ENCODE measurements at regions not wholly inside any gene's neighbourhood (a gene's known extent, or its start where the extent isn't known, plus 50 kb on each side); places are given as distances from the start of the nearest gene placed in this dataset.
A peak's percentile ranks its signal among the peaks of the same experiment; 100 is the strongest.

- H3K4me3 ChIP-seq: no peak overlapping the region
- peak overlapping the region in 2 of 4 donors; percentile 24 to 50 for H3K27ac ChIP-seq
- H3K27me3 ChIP-seq: no peaks in the 10 kb centered on the region
- H3K9me3 ChIP-seq: no peaks in the 10 kb centered on the region
- no peaks in the 10 kb centered on the region for H3K36me3 ChIP-seq
- peaks cover 0 to 31% (median 8%) of the 10 kb centered on the region in 4 donors for H3K4me1 ChIP-seq
- ATAC-seq (ENCODE audit: low FRiP score in 2 of 2) (peak; percentile 16 to 20), DNase-seq (peak in 1 of 2 donors; percentile 80)
- WGBS, 2 donors: 68 to 87% methylated on average over 20 to 29 of the region's 29 CpGs
- TF ChIP-seq POLR2A (IDR thresholded peaks at IDR 0.05): no peak
- TF ChIP-seq EP300 (IDR thresholded peaks at IDR 0.05): no peak
- no peak for TF ChIP-seq POLR2AphosphoS5 (IDR thresholded peaks at IDR 0.05)
- no peak for TF ChIP-seq CTCF (IDR thresholded peaks at IDR 0.05)
Observed at GRCh38 chr14:65287264-65288131, 125.0 kb upstream of the FUT8 start.

- Histone ChIP-seq H3K9me3 (no peaks in the 10 kb centered on the region), H3K4me3 (no peak overlapping the region), H3K4me1 (peaks cover 0 to 22% (median 3%) of the 10 kb centered on the region in 4 donors), H3K27ac (no peak overlapping the region), H3K36me3 (no peaks in the 10 kb centered on the region), H3K27me3 (no peaks in the 10 kb centered on the region)
- no peak for ATAC-seq (ENCODE audit: low FRiP score in 2 of 2)
- peak in 1 of 2 donors; percentile 10 for TF ChIP-seq POLR2AphosphoS5 (IDR thresholded peaks at IDR 0.05)
- no peak for TF ChIP-seq CTCF (IDR thresholded peaks at IDR 0.05)
- WGBS, 2 donors: 87 to 94% methylated on average over 3 of the region's 3 CpGs
- no peak for DNase-seq
Observed at GRCh38 chr14:65290830-65291229, 121.7 kb upstream of the FUT8 start.

GRCh38 chr14:65291531-65291930, 121.0 kb upstream of the FUT8 start:
- no peaks in the 10 kb centered on the region for H3K27me3 ChIP-seq
- H3K36me3 ChIP-seq: no peaks in the 10 kb centered on the region
- no peak for DNase-seq
- H3K4me1 ChIP-seq: peaks cover 0 to 22% (median 3%) of the 10 kb centered on the region in 4 donors
- no peak overlapping the region for H3K4me3 ChIP-seq
- H3K9me3 ChIP-seq: no peaks in the 10 kb centered on the region
- no peak for ATAC-seq (ENCODE audit: low FRiP score in 2 of 2)
- TF ChIP-seq POLR2AphosphoS5 (IDR thresholded peaks at IDR 0.05) (no peak), EP300 (IDR thresholded peaks at IDR 0.05) (no peak), CTCF (IDR thresholded peaks at IDR 0.05) (no peak), POLR2A (IDR thresholded peaks at IDR 0.05) (no peak)
- 67 to 89% methylated on average over 3 of the region's 3 CpGs for WGBS, 2 donors
- peak overlapping the region in 1 of 4 donors; percentile 13 for H3K27ac ChIP-seq

GRCh38 chr14:65294816-65295215, 117.7 kb upstream of the FUT8 start:
- ATAC-seq (ENCODE audit: low FRiP score in 2 of 2) (no peak), DNase-seq (no peak)
- WGBS, 2 donors: 81 to 91% methylated on average over 1 of the region's 1 CpG
- no peak overlapping the region for H3K27ac ChIP-seq
- TF ChIP-seq POLR2A (IDR thresholded peaks at IDR 0.05) (no peak), POLR2AphosphoS5 (IDR thresholded peaks at IDR 0.05) (no peak), EP300 (IDR thresholded peaks at IDR 0.05) (no peak), CTCF (IDR thresholded peaks at IDR 0.05) (no peak)
- H3K4me1 ChIP-seq: peaks cover 0 to 19% (median 0%) of the 10 kb centered on the region in 4 donors
- H3K36me3 ChIP-seq: no peaks in the 10 kb centered on the region
- no peaks in the 10 kb centered on the region for H3K27me3 ChIP-seq
- no peak overlapping the region for H3K4me3 ChIP-seq
- no peaks in the 10 kb centered on the region for H3K9me3 ChIP-seq

DNA sequence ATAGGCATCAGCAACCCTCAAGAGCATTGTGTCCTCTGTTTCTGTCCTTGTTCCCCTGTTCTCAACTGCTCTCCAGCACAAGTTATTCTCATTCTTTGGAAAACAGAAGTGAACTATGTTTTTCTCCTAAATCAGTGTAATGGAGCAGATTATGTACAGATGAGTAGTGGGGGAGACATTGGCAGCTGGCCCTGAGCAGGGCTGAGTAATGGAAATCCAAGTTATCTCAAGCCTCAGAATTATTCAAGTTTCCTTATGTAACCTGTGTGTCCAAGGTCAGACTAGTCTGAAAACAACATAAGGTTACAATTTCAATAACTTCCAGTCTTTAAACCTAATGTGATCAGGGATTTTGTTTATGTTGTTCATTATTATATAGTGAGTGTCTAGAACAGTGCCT, 116.1 kb upstream of the FUT8 start:
- Histone ChIP-seq H3K9me3 (no peaks in the 10 kb centered on the region), H3K27ac (no peak overlapping the region), H3K4me1 (peaks cover 0 to 19% (median 0%) of the 10 kb centered on the region in 4 donors), H3K4me3 (no peak overlapping the region), H3K27me3 (no peaks in the 10 kb centered on the region), H3K36me3 (no peaks in the 10 kb centered on the region)
- ATAC-seq (ENCODE audit: low FRiP score in 2 of 2): no peak
- TF ChIP-seq CTCF (IDR thresholded peaks at IDR 0.05) (no peak), POLR2AphosphoS5 (IDR thresholded peaks at IDR 0.05) (no peak), POLR2A (IDR thresholded peaks at IDR 0.05) (no peak)
- no peak for DNase-seq

Measured in upper lobe of left lung (tissue), 6 donors.